ENCODE measurements at regions not wholly inside any gene's neighbourhood (a gene's known extent, or its start where the extent isn't known, plus 50 kb on each side); places are given as distances from the start of the nearest gene placed in this dataset.
"Not testable (repeated sequence)": the region's sequence is repeated elsewhere in the genome, so short reads cannot be mapped to it uniquely, and the experiment has no call there.

DNA sequence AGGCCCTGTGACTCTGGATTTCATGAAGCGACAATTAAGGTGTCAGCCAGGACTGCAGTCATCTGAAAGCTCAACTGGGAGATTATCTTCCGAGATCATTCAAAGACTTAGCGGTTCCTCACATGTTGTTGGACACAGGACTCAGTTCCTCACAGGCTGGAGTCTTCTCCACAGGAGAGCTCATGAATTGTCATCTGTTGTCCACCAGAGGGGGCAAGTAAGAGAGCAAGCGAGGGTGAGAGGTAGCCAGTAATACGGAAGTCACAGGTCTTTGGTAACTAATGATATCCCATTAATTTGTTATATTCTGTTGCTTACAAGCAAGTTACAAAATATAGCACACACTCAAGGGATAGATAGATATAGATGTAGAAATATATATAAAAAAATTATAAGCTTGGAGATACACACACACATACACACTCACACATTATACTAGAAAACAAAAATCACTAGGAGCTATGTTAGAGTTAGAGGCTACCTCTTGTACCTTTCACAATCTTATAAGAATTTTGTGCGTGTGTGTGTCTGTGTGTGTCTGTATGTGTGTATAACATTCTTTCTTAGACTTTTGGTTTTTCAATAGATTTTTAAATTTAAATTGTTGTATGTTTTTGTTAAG is 1695.3 kb downstream of the BRINP3 start:
- no peaks in the 10 kb centered on the region for H3K9me3 ChIP-seq (ENCODE audit: low read length)
- no peaks in the 10 kb centered on the region for H3K79me2 ChIP-seq (replicated peaks; ENCODE audit: insufficient read depth, low read length)
- H3K36me3 ChIP-seq (ENCODE audit: insufficient read depth, low read length): no peaks in the 10 kb centered on the region
- H3K27ac ChIP-seq (ENCODE audit: low read length): no peak overlapping the region
- no peak for TF ChIP-seq EZH2 (IDR thresholded peaks at IDR 0.05; ENCODE audit: borderline replicate concordance, insufficient read depth, low read length, poor library complexity, severe bottlenecking)
- no peak for TF ChIP-seq MXI1 (conservative IDR thresholded peaks at IDR 0.05; ENCODE audit: poor library complexity, severe bottlenecking)
- TF ChIP-seq TAF1 (IDR thresholded peaks at IDR 0.05; ENCODE audit: low read depth): no peak
- no peak for TF ChIP-seq SMC3 (conservative IDR thresholded peaks at IDR 0.05; ENCODE audit: poor library complexity)
- no peak for TF ChIP-seq RAD21 (conservative IDR thresholded peaks at IDR 0.05)
- TF ChIP-seq REST (IDR thresholded peaks at IDR 0.05; ENCODE audit: borderline replicate concordance): no peak
- no peak for TF ChIP-seq EP300 (conservative IDR thresholded peaks at IDR 0.05; ENCODE audit: poor library complexity, severe bottlenecking)
- TF ChIP-seq POLR2AphosphoS5 (IDR thresholded peaks at IDR 0.05): no peak
- no peak for TF ChIP-seq CTCF (IDR thresholded peaks at IDR 0.05; ENCODE audit: poor library complexity, severe bottlenecking)
- H4K20me1 ChIP-seq (ENCODE audit: insufficient read depth): no peaks in the 10 kb centered on the region
- no peak overlapping the region for H2AFZ ChIP-seq (ENCODE audit: low read depth, low read length)
- H3K27me3 ChIP-seq (ENCODE audit: insufficient read depth, low read depth, low read length): no peaks in the 10 kb centered on the region
- no peaks in the 10 kb centered on the region for H3F3A ChIP-seq (ENCODE audit: insufficient read depth, low read length, poor library complexity, severe bottlenecking)
- no peak overlapping the region for H3K9ac ChIP-seq (ENCODE audit: low read length)
- H3K4me3 ChIP-seq (ENCODE audit: low read length): no peak overlapping the region
- H3K4me2 ChIP-seq (ENCODE audit: low read length): no peak overlapping the region
- no peaks in the 10 kb centered on the region for H3K9me2 ChIP-seq (ENCODE audit: insufficient read depth, low read length)

DNA sequence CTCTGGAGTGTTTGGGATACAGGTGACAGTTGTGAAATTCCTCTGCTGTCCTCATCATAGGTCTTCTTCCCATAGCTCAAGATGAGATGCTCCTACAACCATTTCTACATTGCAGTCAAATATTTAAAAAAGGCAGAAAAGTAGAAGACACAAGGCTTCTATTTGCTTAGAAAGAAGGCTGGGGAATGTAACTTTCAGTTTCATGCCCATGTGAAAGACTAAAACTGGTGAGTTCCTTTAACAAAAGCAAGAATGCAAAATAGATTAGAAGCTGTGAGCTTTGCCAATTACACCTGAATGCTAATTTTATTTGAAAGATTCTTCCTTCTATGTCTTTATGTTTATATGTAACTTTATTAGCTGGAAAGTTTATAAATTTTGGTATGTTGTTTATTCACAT is 1682.7 kb downstream of the BRINP3 start:
- no peak overlapping the region for H2AFZ ChIP-seq (ENCODE audit: low read depth, low read length)
- H3K4me3 ChIP-seq (ENCODE audit: low read length): no peak overlapping the region
- H3K27ac ChIP-seq (ENCODE audit: low read length): no peak overlapping the region
- no peaks in the 10 kb centered on the region for H3K9me2 ChIP-seq (ENCODE audit: insufficient read depth, low read length)
- no peak overlapping the region for H3K4me2 ChIP-seq (ENCODE audit: low read length)
- no peaks in the 10 kb centered on the region for H3K79me2 ChIP-seq (replicated peaks; ENCODE audit: insufficient read depth, low read length)
- H3K36me3 ChIP-seq (ENCODE audit: insufficient read depth, low read length): no peaks in the 10 kb centered on the region
- no peaks in the 10 kb centered on the region for H3F3A ChIP-seq (ENCODE audit: insufficient read depth, low read length, poor library complexity, severe bottlenecking)
- no peaks in the 10 kb centered on the region for H4K20me1 ChIP-seq (ENCODE audit: insufficient read depth)
- H3K9me3 ChIP-seq (ENCODE audit: low read length): no peaks in the 10 kb centered on the region
- TF ChIP-seq REST (IDR thresholded peaks at IDR 0.05; ENCODE audit: borderline replicate concordance) (no peak), SMC3 (conservative IDR thresholded peaks at IDR 0.05; ENCODE audit: poor library complexity) (no peak), RAD21 (conservative IDR thresholded peaks at IDR 0.05) (no peak), TAF1 (IDR thresholded peaks at IDR 0.05; ENCODE audit: low read depth) (no peak), CTCF (IDR thresholded peaks at IDR 0.05; ENCODE audit: poor library complexity, severe bottlenecking) (no peak), EZH2 (IDR thresholded peaks at IDR 0.05; ENCODE audit: borderline replicate concordance, insufficient read depth, low read length, poor library complexity, severe bottlenecking) (no peak), MXI1 (conservative IDR thresholded peaks at IDR 0.05; ENCODE audit: poor library complexity, severe bottlenecking) (no peak), POLR2AphosphoS5 (IDR thresholded peaks at IDR 0.05) (no peak), EP300 (conservative IDR thresholded peaks at IDR 0.05; ENCODE audit: poor library complexity, severe bottlenecking) (no peak)
- H3K27me3 ChIP-seq (ENCODE audit: insufficient read depth, low read depth, low read length): no peaks in the 10 kb centered on the region
- no peak overlapping the region for H3K9ac ChIP-seq (ENCODE audit: low read length)

- H3K9me2 ChIP-seq (ENCODE audit: insufficient read depth, low read length); H3F3A ChIP-seq (ENCODE audit: insufficient read depth, low read length, poor library complexity, severe bottlenecking); H3K4me3 ChIP-seq (ENCODE audit: low read length); H3K27me3 ChIP-seq (ENCODE audit: insufficient read depth, low read depth, low read length); H3K9ac ChIP-seq (ENCODE audit: low read length); H3K4me2 ChIP-seq (ENCODE audit: low read length); H3K9me3 ChIP-seq (ENCODE audit: low read length); H4K20me1 ChIP-seq (ENCODE audit: insufficient read depth); H3K27ac ChIP-seq (ENCODE audit: low read length); H3K36me3 ChIP-seq (ENCODE audit: insufficient read depth, low read length); H2AFZ ChIP-seq (ENCODE audit: low read depth, low read length); H3K79me2 ChIP-seq (replicated peaks; ENCODE audit: insufficient read depth, low read length): not testable (repeated sequence)
Observed at GRCh38 chr1:188812153-188812552, 1665.5 kb downstream of the BRINP3 start.
